H1 (cell line): ENCODE measurements at regions not wholly inside any gene's neighbourhood (a gene's known extent, or its start where the extent isn't known, plus 50 kb on each side); places are given as distances from the start of the nearest gene placed in this dataset.

ENCODE experiments used
- CTCF ChIA-PET: fragments of 300-600 bp; sonication (Branson Sonifier 250); formaldehyde crosslinking; loops from one replicate; lab custom pipeline; 2021; ENCODE audit not compliant: partially characterized antibody; lab: Charles Lee
- POLR2A ChIA-PET: fragments of 300-600 bp; sonication (Branson Sonifier 250); formaldehyde crosslinking; loops from one replicate; lab custom pipeline; 2021; ENCODE audit warnings: inconsistent platforms; ENCODE audit not compliant: partially characterized antibody; lab: Charles Lee
- DNase-seq, 2 experiments: peaks; one replicate each; pipeline versions ENCODE4 v3.0.0 to v3.0.0-alpha.2; 2010 to 2022; ENCODE audit warnings: low spot score in 2 of 2, low read depth in 1 of 2, mixed read lengths in 1 of 2
- FAIRE-seq: peaks from 2 replicates; lab custom pipeline; 2011; peaks lifted over from hg19 to GRCh38; lab: Jason Lieb, UNC
- H2AFZ ChIP-seq: 2 replicates; pipeline ENCODE4 v1.8.1; 2012; ENCODE audit warnings: low read length, inconsistent platforms
- H2AK5ac ChIP-seq: 2 replicates; pipeline ENCODE4 v1.6.1; 2013; ENCODE audit warnings: low read depth, low read length
- H2BK120ac ChIP-seq: replicated peaks from 2 replicates; pipeline ENCODE3; 2013; ENCODE audit warnings: low read depth, low read length, inconsistent platforms
- H2BK12ac ChIP-seq: 2 replicates; pipeline ENCODE4 v1.6.1; 2013; ENCODE audit warnings: low read depth, low read length
- H2BK15ac ChIP-seq: 2 replicates; pipeline ENCODE4 v1.6.1; 2013; ENCODE audit warnings: low read length
- H2BK20ac ChIP-seq: 2 replicates; pipeline ENCODE4 v1.6.1; 2013; ENCODE audit warnings: low read length
- H2BK5ac ChIP-seq: 2 replicates; pipeline ENCODE4 v1.6.1; 2013; ENCODE audit warnings: low read depth, low read length
- H3K14ac ChIP-seq: 2 replicates; pipeline ENCODE4 v1.6.1; 2013; ENCODE audit warnings: inconsistent platforms; ENCODE audit not compliant: insufficient read length
- H3K18ac ChIP-seq: 2 replicates; pipeline ENCODE4 v1.6.1; 2013; ENCODE audit warnings: low read length; ENCODE audit errors: extremely low read depth
- H3K23ac ChIP-seq: 2 replicates; pipeline ENCODE4 v1.6.1; 2013; ENCODE audit warnings: inconsistent platforms; ENCODE audit not compliant: insufficient read length
- H3K23me2 ChIP-seq: 2 replicates; pipeline ENCODE4 v1.6.1; 2013; ENCODE audit warnings: low read depth, low read length
- H3K27ac ChIP-seq: 2 replicates; pipeline ENCODE4 v1.6.1; 2011; ENCODE audit warnings: low read depth, low read length, inconsistent platforms
- H3K27me3 ChIP-seq, 4 experiments: replicated peaks in 1 of 4; 1 replicate in 1 of 4; 2 replicates in 3 of 4; pipeline versions ENCODE4 v1.6.1 to v1.8.1; 2011 to 2013; ENCODE audit warnings: low read length in 3 of 4, mild to moderate bottlenecking in 3 of 4, inconsistent platforms in 2 of 4, mixed read lengths in 2 of 4, moderate library complexity in 1 of 4; ENCODE audit not compliant: control insufficient read depth in 3 of 4, insufficient read depth in 3 of 4; ENCODE audit errors: extremely low read depth in 1 of 4
- H3K36me3 ChIP-seq, 4 experiments: 2 replicates each; pipeline versions ENCODE4 v1.6.1 to v1.8.1; 2011 to 2013; ENCODE audit warnings: mild to moderate bottlenecking in 4 of 4, low read length in 3 of 4, moderate library complexity in 2 of 4, control low read depth in 1 of 4, inconsistent platforms in 1 of 4; ENCODE audit not compliant: insufficient read depth in 4 of 4, control insufficient read depth in 2 of 4
- H3K4ac ChIP-seq: replicated peaks from 2 replicates; pipeline ENCODE3; 2013; ENCODE audit warnings: low read length, low read depth, mixed read lengths, inconsistent platforms; ENCODE audit not compliant: insufficient read length
- H3K4me1 ChIP-seq, 4 experiments: replicated peaks in 1 of 4; 1 replicate in 1 of 4; 2 replicates in 3 of 4; pipeline versions ENCODE4 v1.6.1 to v1.8.1; 2011 to 2013; ENCODE audit warnings: low read length in 3 of 4, inconsistent platforms in 2 of 4, mixed read lengths in 1 of 4; ENCODE audit not compliant: insufficient read depth in 4 of 4, control insufficient read depth in 3 of 4
- H3K4me2 ChIP-seq, 2 experiments: 2 replicates each; pipeline versions ENCODE4 v1.6.1 to v1.8.1; 2011 to 2013; ENCODE audit warnings: low read depth in 2 of 2, low read length in 2 of 2, control low read depth in 1 of 2, inconsistent platforms in 1 of 2, mild to moderate bottlenecking in 1 of 2; ENCODE audit not compliant: insufficient read depth in 1 of 2
- H3K4me3 ChIP-seq, 4 experiments: fragments of 200-600, 300-600 bp in 1 of 4; sonication (generic), shearing (Covaris generic), sonication (Bioruptor Twin) in 1 of 4; 2 replicates each; pipeline versions ENCODE4 v1.5.1 to v1.8.1; 2011 to 2016; ENCODE audit warnings: low read length in 4 of 4, low read depth in 3 of 4, control low read depth in 2 of 4, inconsistent platforms in 2 of 4, mild to moderate bottlenecking in 2 of 4, mixed read lengths in 1 of 4, moderate library complexity in 1 of 4; ENCODE audit not compliant: insufficient read depth in 2 of 4; ENCODE audit errors: extremely low read depth in 1 of 4
- H3K56ac ChIP-seq: replicated peaks from 2 replicates; pipeline ENCODE3; 2013; ENCODE audit warnings: low read depth, mild to moderate bottlenecking, mixed read lengths, low read length, inconsistent platforms; ENCODE audit not compliant: insufficient read length
- H3K79me1 ChIP-seq: 2 replicates; pipeline ENCODE4 v1.6.1; 2013; ENCODE audit warnings: low read depth, low read length, control low read depth
- H3K79me2 ChIP-seq, 2 experiments: 2 replicates each; pipeline versions ENCODE4 v1.6.1 to v1.8.1; 2012 to 2013; ENCODE audit warnings: low read length in 2 of 2, mild to moderate bottlenecking in 2 of 2, inconsistent platforms in 1 of 2; ENCODE audit not compliant: insufficient read depth in 2 of 2, control insufficient read depth in 1 of 2
- H3K9ac ChIP-seq, 4 experiments: replicated peaks in 1 of 4; 1 replicate in 1 of 4; 2 replicates in 3 of 4; pipeline versions ENCODE4 v1.6.1 to v1.8.1; 2011 to 2013; ENCODE audit warnings: low read depth in 3 of 4, low read length in 3 of 4, control low read depth in 2 of 4, mild to moderate bottlenecking in 2 of 4, moderate library complexity in 2 of 4, inconsistent platforms in 1 of 4; ENCODE audit errors: extremely low read depth in 1 of 4
- H3K9me3 ChIP-seq, 2 experiments: 2 replicates each; pipeline versions ENCODE4 v1.6.1 to v1.8.1; 2012 to 2013; ENCODE audit warnings: mild to moderate bottlenecking in 2 of 2, moderate library complexity in 2 of 2, control low read depth in 1 of 2, inconsistent platforms in 1 of 2, low read depth in 1 of 2, low read length in 1 of 2, mixed read lengths in 1 of 2; ENCODE audit not compliant: insufficient read depth in 2 of 2
- H4K20me1 ChIP-seq, 2 experiments: replicated peaks in 1 of 2; 2 replicates each; pipeline versions ENCODE3 to v1.8.1; 2011 to 2013; ENCODE audit warnings: inconsistent platforms in 2 of 2, low read length in 2 of 2, mild to moderate bottlenecking in 1 of 2; ENCODE audit not compliant: insufficient read depth in 2 of 2, control insufficient read depth in 1 of 2
- H4K5ac ChIP-seq: 2 replicates; pipeline ENCODE4 v1.6.1; 2013; ENCODE audit warnings: low read length, low read depth, mixed read lengths, inconsistent platforms; ENCODE audit not compliant: insufficient read length
- H4K8ac ChIP-seq: 2 replicates; pipeline ENCODE4 v1.8.0; 2013; ENCODE audit warnings: mild to moderate bottlenecking, moderate library complexity, low read length, inconsistent platforms; ENCODE audit not compliant: insufficient read depth; ENCODE audit errors: extremely low read depth
- H4K91ac ChIP-seq: replicated peaks from 2 replicates; pipeline ENCODE3; 2013; ENCODE audit warnings: low read length, mixed read lengths, inconsistent platforms; ENCODE audit not compliant: insufficient read length
- BCL11A ChIP-seq, 2 experiments: IDR thresholded peaks; one replicate each; pipeline ENCODE4 v1.6.1; 2011; ENCODE audit warnings: low read depth in 2 of 2, low read length in 2 of 2, mild to moderate bottlenecking in 2 of 2
- CEBPB ChIP-seq: IDR thresholded peaks from 2 replicates; pipeline ENCODE4 v1.6.1; 2012; ENCODE audit warnings: low read depth, low read length
- JUN ChIP-seq: IDR thresholded peaks from 2 replicates; pipeline ENCODE4 v1.6.1; 2011; ENCODE audit warnings: low read depth, mild to moderate bottlenecking, improper control_type of control experiment, low read length
- JUND ChIP-seq: IDR thresholded peaks from 2 replicates; pipeline ENCODE4 v1.6.1; 2011; ENCODE audit warnings: mild to moderate bottlenecking, improper control_type of control experiment, low read length
- TCF12 ChIP-seq: IDR thresholded peaks from 2 replicates; pipeline ENCODE4 v1.6.1; 2011; ENCODE audit warnings: low read depth, mild to moderate bottlenecking, low read length
- TF ChIP-seq, protein P1 (sequence below): IDR thresholded peaks from 2 replicates; pipeline ENCODE4 v1.6.1; 2011; ENCODE audit warnings: low read length, improper control_type of control experiment

DNA sequence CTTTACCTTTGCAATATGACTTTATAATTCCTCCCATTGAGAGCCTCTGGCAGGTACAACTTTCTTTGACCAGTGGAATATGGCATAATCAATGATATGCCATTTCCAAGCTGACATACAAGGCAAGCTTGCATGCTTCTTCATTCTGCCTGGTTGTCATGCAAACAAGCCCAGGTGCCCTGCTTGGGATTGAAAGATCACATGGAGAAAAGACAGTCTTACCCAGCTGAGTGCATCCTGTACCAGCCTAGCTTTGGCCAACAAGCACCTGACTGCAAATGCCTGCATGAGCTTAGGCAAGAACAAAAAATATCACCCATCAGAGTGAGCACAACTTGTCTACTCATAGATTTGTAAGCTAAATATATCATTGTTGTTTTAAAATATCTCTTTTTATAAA, 82.9 kb upstream of the KCND2 start:
- CTCF ChIA-PET, result interaction anchor here (1.0 kb wide), 1 partner anchor 9 kb away, joined by 4 read pairs; no protein-coding TSS in a partner anchor

More for the DNA sequence above, 82.9 kb upstream of the KCND2 start:
- Histone ChIP-seq H3K4ac (no peak overlapping the region), H3K9ac (no peak overlapping the region), H3K56ac (no peak overlapping the region), H3K9me3 (no peaks in the 10 kb centered on the region), H3K4me2 (peak overlapping the region; percentile 11 to 24; a peak in 1 of 4 replicates), H3K4me3 (no peak overlapping the region), H3K4me1 (peaks cover 0 to 12% (median 7%) of the 10 kb centered on the region in 4 experiments; a peak in 4 of 7 replicates), H3K79me2 (no peaks in the 10 kb centered on the region), H4K20me1 (no peaks in the 10 kb centered on the region), H3K79me1 (no peaks in the 10 kb centered on the region), H2AFZ (no peak overlapping the region), H2BK20ac (no peak overlapping the region), H2AK5ac (no peak overlapping the region), H2BK5ac (no peak overlapping the region), H2BK12ac (no peak overlapping the region), H3K27me3 (no peaks in the 10 kb centered on the region), H3K18ac (no peak overlapping the region), H2BK15ac (no peak overlapping the region), H3K27ac (no peak overlapping the region), H3K23ac (no peak overlapping the region), H4K5ac (no peak overlapping the region), H3K14ac (no peak overlapping the region), H3K36me3 (no peaks in the 10 kb centered on the region), H3K23me2 (no peaks in the 10 kb centered on the region), H4K91ac (no peak overlapping the region), H4K8ac (no peak overlapping the region), H2BK120ac (no peak overlapping the region)
- POLR2A ChIA-PET, result no interaction called here
- FAIRE-seq, result peak; percentile 57
- TF ChIP-seq BCL11A (IDR thresholded peaks at IDR 0.05; ENCODE audit: low read depth in 2 of 2, low read length in 2 of 2) (no peak), JUND (no peak), JUN (no peak), TCF12 (0 out of 2 replicates have a peak, but pooled peaks have one; percentile 16), CEBPB (no peak)
- TF ChIP-seq, protein P1, sequence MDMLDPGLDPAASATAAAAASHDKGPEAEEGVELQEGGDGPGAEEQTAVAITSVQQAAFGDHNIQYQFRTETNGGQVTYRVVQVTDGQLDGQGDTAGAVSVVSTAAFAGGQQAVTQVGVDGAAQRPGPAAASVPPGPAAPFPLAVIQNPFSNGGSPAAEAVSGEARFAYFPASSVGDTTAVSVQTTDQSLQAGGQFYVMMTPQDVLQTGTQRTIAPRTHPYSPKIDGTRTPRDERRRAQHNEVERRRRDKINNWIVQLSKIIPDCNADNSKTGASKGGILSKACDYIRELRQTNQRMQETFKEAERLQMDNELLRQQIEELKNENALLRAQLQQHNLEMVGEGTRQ, result 0 out of 2 replicates have a peak, but pooled peaks have one; percentile 16
- DNase-seq, result no peak
